PFSK-1 (cell line): ENCODE measurements at regions not wholly inside any gene's neighbourhood (a gene's known extent, or its start where the extent isn't known, plus 50 kb on each side); places are given as distances from the start of the nearest gene placed in this dataset.

ENCODE experiments used
- FOXP2 ChIP-seq: optimal IDR thresholded peaks from 2 replicates; pipeline ENCODE3; 2011; ENCODE audit warnings: borderline replicate concordance, control low read depth, inconsistent platforms; ENCODE audit not compliant: insufficient read depth; ENCODE audit errors: extremely low read length, extremely low read depth
- POLR2AphosphoS5 ChIP-seq: IDR thresholded peaks from 2 replicates; pipeline ENCODE4 v1.6.1; 2012; ENCODE audit warnings: low read depth, mild to moderate bottlenecking, control low read depth, low read length, moderate library complexity
- SIN3A ChIP-seq: IDR thresholded peaks from 2 replicates; pipeline ENCODE4 v1.6.1; 2012; ENCODE audit warnings: mild to moderate bottlenecking, low read length, moderate library complexity, borderline replicate concordance; ENCODE audit not compliant: insufficient read depth
- TAF1 ChIP-seq: IDR thresholded peaks from 2 replicates; pipeline ENCODE4 v1.6.1; 2012; ENCODE audit warnings: low read length, control low read depth, borderline replicate concordance; ENCODE audit not compliant: insufficient read depth
- TF ChIP-seq, protein P1 (sequence below), 2 experiments: IDR thresholded peaks; 2 replicates each; pipeline versions ENCODE4 v1.6.1 to v1.8.0; 2011 to 2012; ENCODE audit warnings: low read depth in 2 of 2, low read length in 2 of 2, control low read depth in 1 of 2, inconsistent platforms in 1 of 2, mild to moderate bottlenecking in 1 of 2, moderate library complexity in 1 of 2; ENCODE audit not compliant: insufficient read depth in 1 of 2

DNA sequence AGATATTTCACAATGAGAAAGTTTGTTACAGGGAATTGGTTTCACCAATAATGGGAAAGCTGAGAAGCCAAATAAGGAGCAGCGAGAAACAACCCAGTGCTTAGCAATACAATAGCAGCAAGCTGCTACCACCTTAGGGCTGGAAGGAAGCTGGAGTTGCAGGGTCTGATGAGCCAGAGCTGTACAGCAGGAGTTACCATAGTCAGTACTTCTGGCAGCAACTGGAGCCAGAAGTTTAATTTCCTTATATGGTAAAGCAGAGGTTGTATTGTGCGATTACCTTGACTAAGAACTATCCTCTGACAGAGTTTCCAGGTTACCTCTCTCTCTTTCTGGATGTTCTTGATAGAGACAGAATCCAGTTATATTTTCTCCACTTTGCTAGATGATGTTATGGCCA lies 137.1 kb upstream of the OLIG3 start:
- no peak for TF ChIP-seq FOXP2
- no peak for TF ChIP-seq SIN3A
- no peak for TF ChIP-seq POLR2AphosphoS5
- TF ChIP-seq, protein P1, sequence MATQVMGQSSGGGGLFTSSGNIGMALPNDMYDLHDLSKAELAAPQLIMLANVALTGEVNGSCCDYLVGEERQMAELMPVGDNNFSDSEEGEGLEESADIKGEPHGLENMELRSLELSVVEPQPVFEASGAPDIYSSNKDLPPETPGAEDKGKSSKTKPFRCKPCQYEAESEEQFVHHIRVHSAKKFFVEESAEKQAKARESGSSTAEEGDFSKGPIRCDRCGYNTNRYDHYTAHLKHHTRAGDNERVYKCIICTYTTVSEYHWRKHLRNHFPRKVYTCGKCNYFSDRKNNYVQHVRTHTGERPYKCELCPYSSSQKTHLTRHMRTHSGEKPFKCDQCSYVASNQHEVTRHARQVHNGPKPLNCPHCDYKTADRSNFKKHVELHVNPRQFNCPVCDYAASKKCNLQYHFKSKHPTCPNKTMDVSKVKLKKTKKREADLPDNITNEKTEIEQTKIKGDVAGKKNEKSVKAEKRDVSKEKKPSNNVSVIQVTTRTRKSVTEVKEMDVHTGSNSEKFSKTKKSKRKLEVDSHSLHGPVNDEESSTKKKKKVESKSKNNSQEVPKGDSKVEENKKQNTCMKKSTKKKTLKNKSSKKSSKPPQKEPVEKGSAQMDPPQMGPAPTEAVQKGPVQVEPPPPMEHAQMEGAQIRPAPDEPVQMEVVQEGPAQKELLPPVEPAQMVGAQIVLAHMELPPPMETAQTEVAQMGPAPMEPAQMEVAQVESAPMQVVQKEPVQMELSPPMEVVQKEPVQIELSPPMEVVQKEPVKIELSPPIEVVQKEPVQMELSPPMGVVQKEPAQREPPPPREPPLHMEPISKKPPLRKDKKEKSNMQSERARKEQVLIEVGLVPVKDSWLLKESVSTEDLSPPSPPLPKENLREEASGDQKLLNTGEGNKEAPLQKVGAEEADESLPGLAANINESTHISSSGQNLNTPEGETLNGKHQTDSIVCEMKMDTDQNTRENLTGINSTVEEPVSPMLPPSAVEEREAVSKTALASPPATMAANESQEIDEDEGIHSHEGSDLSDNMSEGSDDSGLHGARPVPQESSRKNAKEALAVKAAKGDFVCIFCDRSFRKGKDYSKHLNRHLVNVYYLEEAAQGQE (IDR thresholded peaks at IDR 0.05; ENCODE audit: insufficient read depth in 1 of 2, low read depth in 2 of 2, low read length in 2 of 2), result no peak
- TF ChIP-seq TAF1, result no peak

DNA sequence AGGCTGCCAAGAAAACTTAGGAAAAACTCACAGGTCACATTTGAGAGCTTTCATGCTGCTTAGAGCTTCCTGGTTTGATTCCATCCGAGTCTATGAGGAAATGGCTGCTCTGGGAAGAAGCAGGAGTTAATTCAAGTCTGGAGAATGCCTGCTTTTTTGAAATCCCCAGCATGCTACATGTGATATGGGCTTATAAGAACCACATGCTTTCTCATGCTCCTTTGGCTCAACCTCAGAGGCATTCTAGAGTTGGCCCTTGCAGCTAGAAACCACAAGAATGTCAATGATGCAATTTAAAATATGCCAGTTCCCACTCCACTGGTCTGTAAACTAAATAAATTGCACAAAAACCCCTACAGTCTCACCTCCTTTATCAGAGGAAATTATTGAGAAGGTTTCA lies 142.9 kb upstream of the OLIG3 start:
- no peak for TF ChIP-seq TAF1
- TF ChIP-seq SIN3A, result no peak
- TF ChIP-seq, protein P1 (IDR thresholded peaks at IDR 0.05; ENCODE audit: insufficient read depth in 1 of 2, low read depth in 2 of 2, low read length in 2 of 2), result no peak
- TF ChIP-seq FOXP2, result no peak

DNA sequence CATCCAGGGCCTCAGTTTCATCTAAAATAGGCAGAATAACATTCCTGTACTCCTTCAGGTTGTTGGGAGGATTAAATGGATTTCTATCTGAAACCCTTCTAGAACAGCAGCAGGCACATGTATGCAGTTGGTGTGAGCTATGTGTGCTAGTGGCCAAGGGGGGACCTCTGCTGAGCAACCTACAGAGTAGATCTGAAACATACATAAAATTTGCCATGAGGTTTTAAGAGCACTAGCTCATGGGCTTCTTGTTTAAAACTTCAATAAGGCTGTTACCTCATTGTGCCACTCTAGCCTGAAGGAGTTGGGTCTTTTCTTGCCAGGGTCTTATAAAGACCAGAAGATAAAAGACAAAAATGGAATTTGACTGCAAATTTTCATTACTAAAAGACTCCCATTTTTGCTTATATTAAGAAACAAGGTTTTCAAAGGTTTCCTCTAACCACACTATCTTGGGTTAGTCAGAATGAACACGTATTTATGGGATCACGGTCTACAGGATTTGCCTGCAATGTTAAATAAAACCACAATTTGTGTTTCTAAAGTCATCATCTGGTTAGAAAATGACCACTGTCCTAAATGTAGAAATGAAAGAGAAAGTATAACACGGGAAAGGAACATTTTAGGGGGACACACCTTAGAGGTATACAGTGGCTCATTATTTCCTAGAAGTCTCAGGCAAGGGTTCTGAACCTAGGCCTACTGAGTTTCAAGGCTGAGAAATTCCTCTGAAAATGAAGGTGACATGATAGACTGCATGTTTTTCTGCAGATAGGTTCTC lies 144.9 kb upstream of the OLIG3 start:
- no peak for TF ChIP-seq SIN3A
- TF ChIP-seq FOXP2, result no peak
- no peak for TF ChIP-seq POLR2AphosphoS5
- TF ChIP-seq, protein P1 (IDR thresholded peaks at IDR 0.05; ENCODE audit: insufficient read depth in 1 of 2, low read depth in 2 of 2, low read length in 2 of 2), result no peak
- TF ChIP-seq TAF1, result no peak

DNA sequence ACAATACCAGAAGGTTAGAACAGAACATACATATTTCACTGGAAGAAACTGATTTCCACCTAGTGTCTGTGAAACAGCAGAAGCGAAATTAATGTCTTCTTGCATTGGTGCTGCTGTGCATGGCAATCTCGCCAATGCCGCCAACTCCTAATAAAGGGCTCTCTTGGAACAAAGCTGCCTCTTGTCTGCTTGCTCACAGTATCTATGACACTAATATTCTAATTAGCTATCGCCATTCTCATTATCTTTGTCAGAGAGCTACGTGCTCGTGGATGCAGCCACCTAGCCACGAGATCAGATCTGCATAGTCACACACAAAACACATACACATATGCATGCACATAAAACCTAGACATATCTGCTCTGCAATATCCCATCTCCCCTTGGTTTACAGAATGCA lies 145.9 kb upstream of the OLIG3 start:
- TF ChIP-seq POLR2AphosphoS5, result no peak
- TF ChIP-seq FOXP2, result no peak
- TF ChIP-seq, protein P1 (IDR thresholded peaks at IDR 0.05; ENCODE audit: insufficient read depth in 1 of 2, low read depth in 2 of 2, low read length in 2 of 2), result no peak
- no peak for TF ChIP-seq TAF1
- TF ChIP-seq SIN3A, result no peak
